ENCODE measurements at regions not wholly inside any gene's neighbourhood (a gene's known extent, or its start where the extent isn't known, plus 50 kb on each side); places are given as distances from the start of the nearest gene placed in this dataset.
"Not testable (repeated sequence)": the region's sequence is repeated elsewhere in the genome, so short reads cannot be mapped to it uniquely, and the experiment has no call there.

- no peak for DNase-seq
These were observed 131.0 kb upstream of the CCNG1 start for GRCh38 chr5:163306421-163306820.

GRCh38 chr5:163309914-163310313 lies 127.5 kb upstream of the CCNG1 start:
- no peak for DNase-seq

- DNase-seq: no peak
These were observed 126.4 kb upstream of the CCNG1 start for GRCh38 chr5:163310997-163311396.

GRCh38 chr5:163312598-163312997 lies 124.8 kb upstream of the CCNG1 start:
- no peak for DNase-seq

GRCh38 chr5:163313049-163313448 lies 124.3 kb upstream of the CCNG1 start:
- DNase-seq: not testable (repeated sequence)

- DNase-seq: not testable (repeated sequence)
These were observed 121.0 kb upstream of the CCNG1 start for GRCh38 chr5:163316374-163316773.

- DNase-seq: no peak
These were observed 118.7 kb upstream of the CCNG1 start for GRCh38 chr5:163318707-163319106.

GRCh38 chr5:163321511-163321910 lies 115.9 kb upstream of the CCNG1 start:
- no peak for DNase-seq

- DNase-seq: no peak
These were observed 106.4 kb upstream of the CCNG1 start for GRCh38 chr5:163330723-163331668.

- not testable (repeated sequence) for DNase-seq
These were observed 101.3 kb upstream of the CCNG1 start for GRCh38 chr5:163336074-163336473.

GRCh38 chr5:163339148-163339547 lies 98.2 kb upstream of the CCNG1 start:
- no peak for DNase-seq

- not testable (repeated sequence) for DNase-seq
These were observed 97.0 kb upstream of the CCNG1 start for GRCh38 chr5:163340378-163340777.

GRCh38 chr5:163342306-163342705 lies 95.1 kb upstream of the CCNG1 start:
- no peak for DNase-seq

- no peak for DNase-seq
These were observed 92.2 kb upstream of the CCNG1 start for GRCh38 chr5:163345216-163345615.

- DNase-seq: peak; percentile 56
These were observed 89.7 kb upstream of the CCNG1 start for GRCh38 chr5:163347671-163348070.

- no peak for DNase-seq
These were observed 87.3 kb upstream of the CCNG1 start for GRCh38 chr5:163350083-163350482.

- no peak for DNase-seq
These were observed 84.9 kb upstream of the CCNG1 start for GRCh38 chr5:163352531-163352930.

- not testable (repeated sequence) for DNase-seq
These were observed 81.6 kb upstream of the CCNG1 start for GRCh38 chr5:163355811-163356210.

- DNase-seq: no peak
These were observed 79.8 kb upstream of the CCNG1 start for GRCh38 chr5:163357636-163358035.

- DNase-seq: no peak
These were observed 76.7 kb upstream of the CCNG1 start for GRCh38 chr5:163360656-163361055.

GRCh38 chr5:163361450-163361849 lies 75.9 kb upstream of the CCNG1 start:
- no peak for DNase-seq

- no peak for DNase-seq
These were observed 74.5 kb upstream of the CCNG1 start for GRCh38 chr5:163362840-163363371.

- DNase-seq: no peak
These were observed 74.0 kb upstream of the CCNG1 start for GRCh38 chr5:163363389-163363788.

GRCh38 chr5:163366757-163367156 lies 70.6 kb upstream of the CCNG1 start:
- no peak for DNase-seq
